ENCODE measurements at regions not wholly inside any gene's neighbourhood (a gene's known extent, or its start where the extent isn't known, plus 50 kb on each side); places are given as distances from the start of the nearest gene placed in this dataset.

DNA sequence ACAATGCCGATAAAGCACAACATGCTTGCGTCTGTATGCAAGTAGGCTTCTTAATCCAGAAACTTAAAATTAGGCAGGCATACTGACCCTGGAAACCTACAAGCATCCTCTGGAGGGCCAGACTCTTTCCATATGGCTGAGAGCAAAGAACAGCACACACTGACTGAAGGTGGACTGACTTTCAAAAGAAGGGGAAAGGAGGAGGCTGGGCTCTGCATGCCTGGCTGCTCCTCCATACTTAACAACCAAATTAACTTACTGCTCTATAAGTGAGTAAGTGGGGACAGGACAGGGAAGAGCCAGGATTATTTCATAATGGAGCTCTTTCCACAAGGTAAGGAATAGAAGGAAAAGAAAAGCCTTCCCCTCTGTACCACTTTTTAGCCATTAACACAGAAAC lies 55.9 kb upstream of the ATP8A1 start:
- TF ChIP-seq CTCF (conservative IDR thresholded peaks at IDR 0.05; ENCODE audit: low read length) (no peak), EZH2phosphoT487 (IDR thresholded peaks at IDR 0.05; ENCODE audit: borderline replicate concordance) (no peak)
